ENCODE measurements at regions not wholly inside any gene's neighbourhood (a gene's known extent, or its start where the extent isn't known, plus 50 kb on each side); places are given as distances from the start of the nearest gene placed in this dataset.

DNA sequence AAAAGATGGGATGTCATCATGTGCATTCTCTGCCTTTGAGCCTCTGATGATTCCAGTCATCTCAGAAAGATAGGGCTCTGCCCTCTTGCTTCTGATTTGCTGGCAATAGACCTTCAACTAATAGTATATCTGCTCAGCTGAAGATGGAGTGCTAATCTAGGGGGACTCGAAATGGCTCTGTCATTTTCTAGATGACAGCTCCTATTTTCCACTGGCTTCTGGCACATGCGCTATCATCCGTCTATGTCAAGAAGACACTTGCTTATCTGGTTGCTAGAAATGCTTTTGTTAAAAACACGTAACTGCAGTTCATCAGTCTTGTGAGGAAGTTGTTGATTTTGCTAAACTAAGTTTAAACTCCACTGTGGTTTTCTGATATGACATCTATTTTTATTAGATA, 265.5 kb upstream of the ZNF608 start (continued):
- TF ChIP-seq, protein P1, sequence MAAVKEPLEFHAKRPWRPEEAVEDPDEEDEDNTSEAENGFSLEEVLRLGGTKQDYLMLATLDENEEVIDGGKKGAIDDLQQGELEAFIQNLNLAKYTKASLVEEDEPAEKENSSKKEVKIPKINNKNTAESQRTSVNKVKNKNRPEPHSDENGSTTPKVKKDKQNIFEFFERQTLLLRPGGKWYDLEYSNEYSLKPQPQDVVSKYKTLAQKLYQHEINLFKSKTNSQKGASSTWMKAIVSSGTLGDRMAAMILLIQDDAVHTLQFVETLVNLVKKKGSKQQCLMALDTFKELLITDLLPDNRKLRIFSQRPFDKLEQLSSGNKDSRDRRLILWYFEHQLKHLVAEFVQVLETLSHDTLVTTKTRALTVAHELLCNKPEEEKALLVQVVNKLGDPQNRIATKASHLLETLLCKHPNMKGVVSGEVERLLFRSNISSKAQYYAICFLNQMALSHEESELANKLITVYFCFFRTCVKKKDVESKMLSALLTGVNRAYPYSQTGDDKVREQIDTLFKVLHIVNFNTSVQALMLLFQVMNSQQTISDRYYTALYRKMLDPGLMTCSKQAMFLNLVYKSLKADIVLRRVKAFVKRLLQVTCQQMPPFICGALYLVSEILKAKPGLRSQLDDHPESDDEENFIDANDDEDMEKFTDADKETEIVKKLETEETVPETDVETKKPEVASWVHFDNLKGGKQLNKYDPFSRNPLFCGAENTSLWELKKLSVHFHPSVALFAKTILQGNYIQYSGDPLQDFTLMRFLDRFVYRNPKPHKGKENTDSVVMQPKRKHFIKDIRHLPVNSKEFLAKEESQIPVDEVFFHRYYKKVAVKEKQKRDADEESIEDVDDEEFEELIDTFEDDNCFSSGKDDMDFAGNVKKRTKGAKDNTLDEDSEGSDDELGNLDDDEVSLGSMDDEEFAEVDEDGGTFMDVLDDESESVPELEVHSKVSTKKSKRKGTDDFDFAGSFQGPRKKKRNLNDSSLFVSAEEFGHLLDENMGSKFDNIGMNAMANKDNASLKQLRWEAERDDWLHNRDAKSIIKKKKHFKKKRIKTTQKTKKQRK (IDR thresholded peaks at IDR 0.05; ENCODE audit: low read length) = no peak
- TF ChIP-seq ZNF317 (CRISPR knock-in tag; IDR thresholded peaks at IDR 0.05) = no peak

- under 1% methylated on average over 7 of the region's 7 CpGs for WGBS (ENCODE audit: low lambda C conversion rate)
- CTCF ChIA-PET (ENCODE audit: low intra/inter-chr PET ratio, low total read pairs) = no interaction called here
- Histone ChIP-seq H2AFZ (ENCODE audit: low read length) (no peak overlapping the region), H3K27ac (ENCODE audit: extremely low read length, insufficient read depth, low read length) (no peak overlapping the region), H3K4me3 (replicated peaks in 1 of 3; ENCODE audit: insufficient read depth in 1 of 3, low read depth in 2 of 3, low read length in 3 of 3) (no peak overlapping the region), H3K9me3 (ENCODE audit: low read length) (no peaks in the 10 kb centered on the region), H3K4me2 (ENCODE audit: low read depth, low read length) (no peak overlapping the region), H4K20me1 (ENCODE audit: insufficient read depth, low read length) (no peaks in the 10 kb centered on the region), H3K36me3 (replicated peaks in 1 of 2; ENCODE audit: control insufficient read depth in 1 of 2, insufficient read depth in 2 of 2, low read length in 2 of 2) (no peaks in the 10 kb centered on the region), H3K4me1 (ENCODE audit: insufficient read depth, low read length) (peaks cover 32% of the 10 kb centered on the region), H3K9ac (ENCODE audit: insufficient read depth, low read depth, low read length) (no peak overlapping the region), H3K79me2 (ENCODE audit: insufficient read depth, low read length) (no peaks in the 10 kb centered on the region), H3K27me3 (ENCODE audit: control insufficient read depth in 1 of 2, insufficient read depth in 2 of 2, low read length in 2 of 2) (no peaks in the 10 kb centered on the region)
- DNase-seq (ENCODE audit: low spot score) (peak; percentile 38), FAIRE-seq (peak; percentile 37), ATAC-seq (peak; percentile 91)
- no TSS peak for BruUV-seq (replicated peaks)
- intact Hi-C loops (cut with micrococcal nuclease; ENCODE audit: unreplicated experiment) (no loop called here), in situ Hi-C loops (cut with HindIII; ENCODE audit: extremely low pct_ligation_motif_present, low pct_unique_long_range_greater_than_20kb) (no loop called here)
- POLR2A ChIA-PET = no interaction called here
- TF ChIP-seq BCL6 (CRISPR knock-in tag; IDR thresholded peaks at IDR 0.05) (0 out of 2 replicates have a peak, but pooled peaks have one; percentile 15), NCOA1 (CRISPR knock-in tag; IDR thresholded peaks at IDR 0.05) (no peak), ZNF510 (CRISPR knock-in tag; IDR thresholded peaks at IDR 0.05; ENCODE audit: low read depth) (no peak), ZNF530 (CRISPR knock-in tag; IDR thresholded peaks at IDR 0.05; ENCODE audit: low read depth) (no peak), ISL2 (CRISPR knock-in tag; IDR thresholded peaks at IDR 0.05) (0 out of 2 replicates have a peak, but pooled peaks have one; percentile 28), ZNF567 (CRISPR knock-in tag; IDR thresholded peaks at IDR 0.05; ENCODE audit: borderline replicate concordance) (no peak), ARID5B (CRISPR knock-in tag; IDR thresholded peaks at IDR 0.05) (peak; percentile 31; the same call in 1 of the 2 replicates), SOX6 (IDR thresholded peaks at IDR 0.05) (no peak), SOX6 (CRISPR knock-in tag; IDR thresholded peaks at IDR 0.05) (peak; percentile 25; the same call in 1 of the 2 replicates)
These were observed 266.4 kb upstream of the ZNF608 start for GRCh38 chr5:125012727-125013451.

Measured in HepG2 (cell line).